K562 (cell line): ENCODE measurements at regions not wholly inside any gene's neighbourhood (a gene's known extent, or its start where the extent isn't known, plus 50 kb on each side); places are given as distances from the start of the nearest gene placed in this dataset.
A peak's percentile ranks its signal among the peaks of the same experiment; 100 is the strongest.

Experiments
- ATAC-seq: fragments of 200-7000 bp; cut with Tn5 transposase; 3 replicates; pipeline ENCODE4 v1.9.1; 2020; ENCODE audit warnings: moderate library complexity
- BruUV-seq: library from RNA; stranded (reverse); fragments of 400-500 nt; replicated peaks from 2 replicates; lab custom pipeline; 2021; lab: Mats Ljungman, UMichigan
- CTCF ChIA-PET: fragments of 300-600 bp; formaldehyde crosslinking; extraction: SDS; loops from one replicate; lab custom pipeline; 2021; ENCODE audit warnings: low intra/inter-chr PET ratio; lab: Yijun Ruan, JAX
- POLR2A ChIA-PET: fragments of 300-600, 350-650 bp; sonication (Branson Sonifier 250); formaldehyde crosslinking; extraction: SDS; loops from one replicate; lab custom pipeline; 2021; ENCODE audit warnings: antibody characterized with exemption, inconsistent platforms; lab: Yijun Ruan, JAX
- DNase-seq, 4 experiments: peaks; one replicate each; pipeline versions ENCODE4 v3.0.0 to v3.0.0-alpha.2; 2011 to 2018; ENCODE audit warnings: low spot score in 3 of 4, mixed read lengths in 3 of 4; ENCODE audit errors: extremely low read depth in 1 of 4
- FAIRE-seq: peaks from 2 replicates; lab custom pipeline; 2011; peaks lifted over from hg19 to GRCh38; lab: Jason Lieb, UNC
- H2AFZ ChIP-seq: 2 replicates; pipeline ENCODE4 v1.6.0; 2011; ENCODE audit warnings: low read depth, low read length, control low read depth, inconsistent platforms
- H3K27ac ChIP-seq: fragments of 200-600 bp; 3 replicates; pipeline ENCODE4 v1.8.0; 2011; ENCODE audit warnings: low read depth, mild to moderate bottlenecking, control low read depth, inconsistent platforms, low read length, moderate library complexity, mixed read lengths; ENCODE audit errors: extremely low read depth
- H3K27me3 ChIP-seq, 2 experiments: fragments of 300-600 bp in 1 of 2; 2 replicates in 1 of 2; 3 replicates in 1 of 2; pipeline versions ENCODE4 v1.6.0 to v1.8.0; 2011; ENCODE audit warnings: inconsistent platforms in 2 of 2, low read length in 2 of 2, mild to moderate bottlenecking in 1 of 2, mixed read lengths in 1 of 2, moderate library complexity in 1 of 2; ENCODE audit not compliant: control insufficient read depth in 2 of 2, insufficient read depth in 2 of 2
- H3K36me3 ChIP-seq: fragments of 300-600 bp; 3 replicates; pipeline ENCODE4 v1.8.0; 2011; ENCODE audit warnings: mild to moderate bottlenecking, low read length, inconsistent platforms; ENCODE audit not compliant: control insufficient read depth, insufficient read depth
- H3K4me1 ChIP-seq, 2 experiments: fragments of 200-600 bp in 1 of 2; replicated peaks in 1 of 2; 2 replicates in 1 of 2; 3 replicates in 1 of 2; pipeline versions ENCODE4 v1.5.1 to v1.8.0; 2011; ENCODE audit warnings: inconsistent platforms in 2 of 2, low read length in 2 of 2, mild to moderate bottlenecking in 1 of 2, mixed read lengths in 1 of 2, moderate library complexity in 1 of 2; ENCODE audit not compliant: control insufficient read depth in 2 of 2, insufficient read depth in 2 of 2
- H3K4me2 ChIP-seq: 2 replicates; pipeline ENCODE4 v1.6.1; 2011; ENCODE audit warnings: low read length, control low read depth, inconsistent platforms, mixed read lengths; ENCODE audit not compliant: insufficient read depth
- H3K4me3 ChIP-seq: fragments of 200-600 bp; sonication (generic), shearing (Covaris generic); 2 replicates; pipeline ENCODE4 v1.5.1; 2016; ENCODE audit warnings: control low read depth, inconsistent platforms
- H3K79me2 ChIP-seq: fragments of 200-600 bp; 3 replicates; pipeline ENCODE4 v1.8.0; 2011; ENCODE audit warnings: low read length, inconsistent platforms; ENCODE audit not compliant: control insufficient read depth, insufficient read depth
- H3K9ac ChIP-seq, 2 experiments: 2 replicates each; pipeline versions ENCODE4 v1.6.0 to v1.6.1; 2011; ENCODE audit warnings: low read depth in 2 of 2, low read length in 2 of 2, control low read depth in 1 of 2, inconsistent platforms in 1 of 2, mild to moderate bottlenecking in 1 of 2, mixed read lengths in 1 of 2; ENCODE audit not compliant: insufficient read depth in 1 of 2
- H3K9me1 ChIP-seq: one replicate; pipeline ENCODE4 v1.6.0; 2011; ENCODE audit warnings: inconsistent platforms, mild to moderate bottlenecking, low read length, moderate library complexity; ENCODE audit not compliant: control insufficient read depth, insufficient read depth
- H3K9me3 ChIP-seq: replicated peaks from 2 replicates; pipeline ENCODE4 v1.5.1; 2011; ENCODE audit warnings: low read depth, low read length, inconsistent platforms; ENCODE audit not compliant: control insufficient read depth, insufficient read depth
- H4K20me1 ChIP-seq: replicated peaks from 2 replicates; pipeline ENCODE4 v1.6.1; 2011; ENCODE audit warnings: low read length, inconsistent platforms, mixed read lengths; ENCODE audit not compliant: control insufficient read depth, insufficient read depth
- CBX8 ChIP-seq: fragments of 200-600 bp; sonication (generic); IDR thresholded peaks from 2 replicates; pipeline ENCODE4 v1.6.1; 2012; ENCODE audit warnings: borderline replicate concordance, mixed run types, low read depth, mild to moderate bottlenecking, moderate library complexity, mixed read lengths, low read length, control low read depth, inconsistent platforms; ENCODE audit not compliant: poor library complexity, severe bottlenecking; ENCODE audit errors: extremely low read depth
- MYNN ChIP-seq, 2 experiments: sonication (generic); formaldehyde crosslinking in 1 of 2; IDR thresholded peaks; 2 replicates each; pipeline versions ENCODE4 v1.5.0 to v1.6.1; 2016 to 2020; ENCODE audit warnings: antibody characterized with exemption in 1 of 2, missing genetic modification reagents in 1 of 2
- RAD21 ChIP-seq, 2 experiments: fragments of 250-450 bp in 1 of 2; fragments of 450-650 bp in 1 of 2; sonication (Bioruptor Pico) in 1 of 2; formaldehyde crosslinking in 1 of 2; IDR thresholded peaks in 1 of 2; conservative IDR thresholded peaks in 1 of 2; 2 replicates each; pipeline versions ENCODE4 v1.4.0 to v1.8.0; 2020 to 2022; ENCODE audit warnings: mild to moderate bottlenecking in 2 of 2, moderate library complexity in 1 of 2
- SPI1 ChIP-seq: IDR thresholded peaks from 2 replicates; pipeline ENCODE4 v1.6.1; 2011; ENCODE audit warnings: low read depth, low read length, control low read depth, borderline replicate concordance
- ZNF124 ChIP-seq: sonication (generic); formaldehyde crosslinking; IDR thresholded peaks from 2 replicates; pipeline ENCODE4 v1.8.1; 2022; ENCODE audit warnings: missing genetic modification reagents
- WGBS: fragments of 100-300 bp; shearing (Covaris generic); methylation state at CpG from one replicate; pipeline ENCODE4 v1.1.6; 2016; ENCODE audit warnings: low coverage, mixed read lengths; ENCODE audit not compliant: insufficient coverage; ENCODE audit errors: missing lambda C conversion rate; 5-methylcytosine and 5-hydroxymethylcytosine counted together
- in situ Hi-C: fragments of 300-500 bp; cut with MboI; formaldehyde crosslinking; loops from 4 replicates; pipeline ENCODE4 v1.15.0; 2018; ENCODE audit warnings: inconsistent platforms, mixed read lengths
- intact Hi-C: fragments of 100-400 bp; cut with micrococcal nuclease; formaldehyde crosslinking; loops from 2 replicates; pipeline ENCODE4 v1.14.2; 2022
- TF ChIP-seq, protein P1 (sequence below), 2 experiments: fragments of 450-650 bp; formaldehyde crosslinking in 1 of 2; IDR thresholded peaks; 2 replicates each; pipeline versions ENCODE4 v1.4.0 to v1.6.1; 2014 to 2020; ENCODE audit warnings: mild to moderate bottlenecking in 2 of 2, borderline replicate concordance in 1 of 2, low read depth in 1 of 2

DNA sequence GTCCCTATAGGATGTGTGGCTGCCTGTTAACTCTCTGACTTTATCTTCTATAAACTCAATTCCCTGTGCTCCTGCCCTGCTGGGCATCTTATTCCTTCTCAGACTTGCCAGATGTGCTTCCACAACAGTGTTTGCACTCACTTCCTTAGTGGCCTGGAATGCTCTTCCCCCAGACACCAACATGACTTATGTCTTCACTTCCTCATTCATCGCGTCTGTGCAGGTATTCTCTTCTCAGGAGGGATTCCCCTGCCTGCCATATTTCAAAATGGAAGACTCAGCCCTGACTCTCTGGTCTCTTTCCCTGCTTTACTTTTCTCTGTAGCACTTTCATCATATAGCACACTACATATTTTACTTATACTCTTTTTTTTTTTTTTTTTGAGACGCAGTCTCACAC lies 344.0 kb downstream of the CENPC start:
- intact Hi-C loops, result no loop called here
- H3K4me1 ChIP-seq, result no peaks in the 10 kb centered on the region
- DNase-seq, result no peak
- no peaks in the 10 kb centered on the region for H3K79me2 ChIP-seq
- H3K4me3 ChIP-seq, result no peak overlapping the region
- no peak overlapping the region for H2AFZ ChIP-seq
- WGBS, result 0% methylated on average over 2 of the region's 3 CpGs
- H3K9ac ChIP-seq, result no peak overlapping the region
- H3K27me3 ChIP-seq, result no peaks in the 10 kb centered on the region
- TF ChIP-seq MYNN (IDR thresholded peaks at IDR 0.05) (no peak), MYNN (CRISPR knock-in tag; IDR thresholded peaks at IDR 0.05) (no peak), SPI1 (peak; percentile 16; the same call in 1 of the 2 replicates), ZNF124 (CRISPR knock-in tag) (no peak)
- H3K4me2 ChIP-seq, result no peak overlapping the region
- POLR2A ChIA-PET, result no interaction called here
- H3K9me3 ChIP-seq, result no peaks in the 10 kb centered on the region
- CTCF ChIA-PET, result no interaction called here
- FAIRE-seq, result no peak
- ATAC-seq, result no peak
- no peaks in the 10 kb centered on the region for H3K36me3 ChIP-seq
- in situ Hi-C loops, result no loop called here
- no peaks in the 10 kb centered on the region for H4K20me1 ChIP-seq
- no peak overlapping the region for H3K27ac ChIP-seq
- BruUV-seq, result no TSS peak
- no peaks in the 10 kb centered on the region for H3K9me1 ChIP-seq

DNA sequence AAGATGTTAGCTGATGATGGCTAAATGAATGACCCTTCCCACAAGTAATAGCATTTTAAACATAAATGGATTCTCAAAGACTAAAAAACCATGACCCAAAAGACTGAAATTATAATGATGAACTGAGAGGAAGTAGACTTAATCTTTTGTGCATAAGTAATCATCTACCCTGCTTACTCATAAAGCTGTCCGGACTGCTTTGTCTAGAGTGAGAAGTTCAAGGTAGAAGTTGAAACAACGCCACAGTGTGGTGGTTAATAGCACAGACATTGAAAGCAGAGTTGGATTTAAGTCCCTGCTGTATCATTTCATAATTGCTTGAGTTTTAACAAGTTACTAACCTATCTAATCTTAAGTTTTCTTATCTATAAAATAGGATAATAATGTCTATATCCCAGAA lies 346.6 kb downstream of the CENPC start:
- Histone ChIP-seq H3K36me3 (no peaks in the 10 kb centered on the region), H3K27ac (no peak overlapping the region), H3K79me2 (no peaks in the 10 kb centered on the region), H3K9me1 (no peaks in the 10 kb centered on the region), H3K4me1 (no peaks in the 10 kb centered on the region), H3K4me2 (no peak overlapping the region), H3K4me3 (no peak overlapping the region), H4K20me1 (no peaks in the 10 kb centered on the region), H3K9me3 (no peaks in the 10 kb centered on the region), H3K9ac (no peak overlapping the region), H3K27me3 (no peaks in the 10 kb centered on the region), H2AFZ (no peak overlapping the region)
- peak in 2 of 4 experiments; percentile 6 to 15 for DNase-seq
- BruUV-seq, result no TSS peak
- FAIRE-seq, result no peak
- CTCF ChIA-PET, result no interaction called here
- POLR2A ChIA-PET, result no interaction called here
- WGBS, result 0% methylated on average over 2 of the region's 2 CpGs
- intact Hi-C loops, result no loop called here
- in situ Hi-C loops, result no loop called here
- peak; percentile 55; the same call in 1 of the 3 replicates for ATAC-seq
- TF ChIP-seq CBX8 (no peak), RAD21 (CRISPR knock-in tag; conservative IDR thresholded peaks at IDR 0.05 in 1 of 2, IDR thresholded peaks at IDR 0.05 in 1 of 2) (peak in 1 of 2 experiments; percentile 50; a peak in 3 of 4 replicates)
- TF ChIP-seq, protein P1, sequence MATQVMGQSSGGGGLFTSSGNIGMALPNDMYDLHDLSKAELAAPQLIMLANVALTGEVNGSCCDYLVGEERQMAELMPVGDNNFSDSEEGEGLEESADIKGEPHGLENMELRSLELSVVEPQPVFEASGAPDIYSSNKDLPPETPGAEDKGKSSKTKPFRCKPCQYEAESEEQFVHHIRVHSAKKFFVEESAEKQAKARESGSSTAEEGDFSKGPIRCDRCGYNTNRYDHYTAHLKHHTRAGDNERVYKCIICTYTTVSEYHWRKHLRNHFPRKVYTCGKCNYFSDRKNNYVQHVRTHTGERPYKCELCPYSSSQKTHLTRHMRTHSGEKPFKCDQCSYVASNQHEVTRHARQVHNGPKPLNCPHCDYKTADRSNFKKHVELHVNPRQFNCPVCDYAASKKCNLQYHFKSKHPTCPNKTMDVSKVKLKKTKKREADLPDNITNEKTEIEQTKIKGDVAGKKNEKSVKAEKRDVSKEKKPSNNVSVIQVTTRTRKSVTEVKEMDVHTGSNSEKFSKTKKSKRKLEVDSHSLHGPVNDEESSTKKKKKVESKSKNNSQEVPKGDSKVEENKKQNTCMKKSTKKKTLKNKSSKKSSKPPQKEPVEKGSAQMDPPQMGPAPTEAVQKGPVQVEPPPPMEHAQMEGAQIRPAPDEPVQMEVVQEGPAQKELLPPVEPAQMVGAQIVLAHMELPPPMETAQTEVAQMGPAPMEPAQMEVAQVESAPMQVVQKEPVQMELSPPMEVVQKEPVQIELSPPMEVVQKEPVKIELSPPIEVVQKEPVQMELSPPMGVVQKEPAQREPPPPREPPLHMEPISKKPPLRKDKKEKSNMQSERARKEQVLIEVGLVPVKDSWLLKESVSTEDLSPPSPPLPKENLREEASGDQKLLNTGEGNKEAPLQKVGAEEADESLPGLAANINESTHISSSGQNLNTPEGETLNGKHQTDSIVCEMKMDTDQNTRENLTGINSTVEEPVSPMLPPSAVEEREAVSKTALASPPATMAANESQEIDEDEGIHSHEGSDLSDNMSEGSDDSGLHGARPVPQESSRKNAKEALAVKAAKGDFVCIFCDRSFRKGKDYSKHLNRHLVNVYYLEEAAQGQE (IDR thresholded peaks at IDR 0.05; ENCODE audit: borderline replicate concordance), result peak; percentile 31; the same call in 1 of the 2 replicates
- TF ChIP-seq, protein P1 (CRISPR knock-in tag; IDR thresholded peaks at IDR 0.05; ENCODE audit: low read depth), result no peak
